Parathyroid adenoma (tissue), 2 donors: ENCODE measurements at regions not wholly inside any gene's neighbourhood (a gene's known extent, or its start where the extent isn't known, plus 50 kb on each side); places are given as distances from the start of the nearest gene placed in this dataset.

ENCODE experiments used
- H2AFZ ChIP-seq: fragments of 300-600 bp; sonication (generic); one replicate; pipeline ENCODE4 v1.7.0; 2017; ENCODE audit warnings: antibody characterized with exemption, mild to moderate bottlenecking
- H3K27ac ChIP-seq: fragments of 300-600 bp; sonication (generic); one replicate; pipeline ENCODE4 v1.7.0; 2017
- H3K27me3 ChIP-seq: fragments of 300-600 bp; sonication (generic); one replicate; pipeline ENCODE4 v1.7.0; 2017; ENCODE audit warnings: low read length; ENCODE audit not compliant: control insufficient read depth, insufficient read depth
- H3K36me3 ChIP-seq: fragments of 300-600 bp; sonication (generic); one replicate; pipeline ENCODE4 v1.7.0; 2017; ENCODE audit warnings: low read length; ENCODE audit not compliant: control insufficient read depth, insufficient read depth
- H3K4me1 ChIP-seq: fragments of 300-600 bp; sonication (generic); one replicate; pipeline ENCODE4 v1.7.0; 2017; ENCODE audit warnings: control low read depth
- H3K4me2 ChIP-seq: fragments of 300-600 bp; sonication (generic); one replicate; pipeline ENCODE4 v1.7.0; 2017; ENCODE audit warnings: low read length
- H3K4me3 ChIP-seq: fragments of 300-600 bp; sonication (generic); one replicate; pipeline ENCODE4 v1.7.0; 2017; ENCODE audit warnings: low read depth, low read length
- H3K79me2 ChIP-seq: fragments of 300-600 bp; sonication (generic); one replicate; pipeline ENCODE4 v1.7.0; 2017; ENCODE audit warnings: control low read depth
- H3K9ac ChIP-seq: fragments of 300-600 bp; sonication (generic); one replicate; pipeline ENCODE4 v1.7.0; 2017; ENCODE audit warnings: mild to moderate bottlenecking
- H3K9me3 ChIP-seq: fragments of 300-600 bp; sonication (generic); one replicate; pipeline ENCODE4 v1.7.0; 2017; ENCODE audit warnings: low read length; ENCODE audit not compliant: control insufficient read depth
- CTCF ChIP-seq: fragments of 300-600 bp; sonication (generic); IDR thresholded peaks from one replicate; pipeline ENCODE4 v1.7.0; 2017; ENCODE audit warnings: antibody characterized with exemption, mild to moderate bottlenecking
- donor health status: primary hyperparathyroidism.

- no peak overlapping the region for H2AFZ ChIP-seq
- H3K36me3 ChIP-seq, result no peaks in the 10 kb centered on the region
- no peaks in the 10 kb centered on the region for H3K27me3 ChIP-seq
- no peaks in the 10 kb centered on the region for H3K4me1 ChIP-seq
- no peak for TF ChIP-seq CTCF
- no peaks in the 10 kb centered on the region for H3K9me3 ChIP-seq
- H3K4me3 ChIP-seq, result no peak overlapping the region
- H3K27ac ChIP-seq, result no peak overlapping the region
- no peaks in the 10 kb centered on the region for H3K79me2 ChIP-seq
- H3K9ac ChIP-seq, result no peak overlapping the region
- no peak overlapping the region for H3K4me2 ChIP-seq
Measured at GRCh38 chr9:118108971-118109370, 404.8 kb downstream of the TLR4 start.

GRCh38 chr9:118109542-118109941, 405.3 kb downstream of the TLR4 start:
- no peak overlapping the region for H3K4me2 ChIP-seq
- TF ChIP-seq CTCF, result no peak
- no peaks in the 10 kb centered on the region for H3K27me3 ChIP-seq
- no peaks in the 10 kb centered on the region for H3K4me1 ChIP-seq
- no peaks in the 10 kb centered on the region for H3K79me2 ChIP-seq
- H3K9me3 ChIP-seq, result no peaks in the 10 kb centered on the region
- H3K36me3 ChIP-seq, result no peaks in the 10 kb centered on the region
- H3K4me3 ChIP-seq, result no peak overlapping the region
- no peak overlapping the region for H2AFZ ChIP-seq
- no peak overlapping the region for H3K27ac ChIP-seq
- no peak overlapping the region for H3K9ac ChIP-seq

- Histone ChIP-seq H3K27ac (no peak overlapping the region), H2AFZ (no peak overlapping the region), H3K4me2 (no peak overlapping the region), H3K9me3 (no peaks in the 10 kb centered on the region), H3K4me3 (no peak overlapping the region), H3K27me3 (no peaks in the 10 kb centered on the region), H3K4me1 (no peaks in the 10 kb centered on the region), H3K36me3 (no peaks in the 10 kb centered on the region), H3K9ac (no peak overlapping the region), H3K79me2 (no peaks in the 10 kb centered on the region)
- TF ChIP-seq CTCF, result no peak
Measured at GRCh38 chr9:118121361-118121760, 417.2 kb downstream of the TLR4 start.

- Histone ChIP-seq H2AFZ (no peak overlapping the region), H3K9ac (no peak overlapping the region), H3K4me2 (no peak overlapping the region), H3K27ac (no peak overlapping the region), H3K36me3 (no peaks in the 10 kb centered on the region), H3K79me2 (no peaks in the 10 kb centered on the region), H3K4me3 (no peak overlapping the region), H3K4me1 (no peaks in the 10 kb centered on the region), H3K9me3 (no peaks in the 10 kb centered on the region), H3K27me3 (no peaks in the 10 kb centered on the region)
- no peak for TF ChIP-seq CTCF
Measured at GRCh38 chr9:118128313-118128712, 424.1 kb downstream of the TLR4 start.

- Histone ChIP-seq H2AFZ (no peak overlapping the region), H3K79me2 (no peaks in the 10 kb centered on the region), H3K27me3 (no peaks in the 10 kb centered on the region), H3K4me2 (no peak overlapping the region), H3K9ac (no peak overlapping the region), H3K4me1 (no peaks in the 10 kb centered on the region), H3K4me3 (no peak overlapping the region), H3K27ac (no peak overlapping the region), H3K36me3 (no peaks in the 10 kb centered on the region), H3K9me3 (no peaks in the 10 kb centered on the region)
- no peak for TF ChIP-seq CTCF
Measured at GRCh38 chr9:118129541-118129940, 425.3 kb downstream of the TLR4 start.
